GM19397 (cell line): ENCODE measurements at regions not wholly inside any gene's neighbourhood (a gene's known extent, or its start where the extent isn't known, plus 50 kb on each side); places are given as distances from the start of the nearest gene placed in this dataset.
"Not testable (repeated sequence)": the region's sequence is repeated elsewhere in the genome, so short reads cannot be mapped to it uniquely, and the experiment has no call there.

Experiments used
- ATAC-seq: cut with Tn5 transposase; IDR thresholded peaks from one replicate; pipeline ENCODE4 v1.9.1; 2021; ENCODE audit warnings: mild to moderate bottlenecking, moderate library complexity; ENCODE audit not compliant: unreplicated experiment

DNA sequence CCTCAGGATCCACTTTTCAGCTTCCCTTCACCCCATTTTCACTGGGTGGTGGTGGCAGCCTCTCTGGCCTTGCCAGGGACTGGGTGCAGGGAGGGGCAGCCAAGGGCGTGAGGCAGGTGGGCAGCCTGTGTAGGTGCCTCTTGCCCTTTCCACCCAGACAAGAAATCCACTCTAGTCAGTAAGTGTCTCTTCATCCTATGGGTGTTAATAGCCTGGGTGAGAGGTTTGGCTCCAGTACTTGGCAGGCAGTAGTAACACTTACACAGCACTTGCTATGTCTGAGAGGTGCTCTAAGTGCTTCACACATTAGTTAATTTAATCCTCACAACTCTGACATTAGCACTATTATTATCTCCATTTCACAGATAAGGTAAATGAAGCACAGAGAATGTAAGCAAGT lies 171.9 kb downstream of the EMP1 start:
- ATAC-seq, result no peak

DNA sequence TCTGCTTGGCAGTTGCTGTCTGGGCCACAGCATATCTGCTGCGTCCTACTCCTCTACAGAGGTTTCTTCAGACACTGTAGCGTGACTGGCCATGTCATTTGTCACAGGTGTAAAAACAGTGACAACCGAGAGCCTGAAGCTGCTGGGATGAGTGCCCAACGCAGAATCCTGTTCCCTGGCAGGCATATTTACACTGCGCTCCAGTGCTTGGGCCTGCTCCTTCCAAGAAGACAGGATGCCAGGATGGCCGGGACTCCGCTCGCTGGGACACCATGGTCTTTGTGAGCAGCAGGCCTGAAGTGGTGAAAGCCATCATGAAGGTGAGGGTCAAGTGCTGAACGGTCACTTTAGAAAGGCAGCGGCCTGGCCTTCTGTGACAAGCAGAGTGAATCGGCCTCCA lies 171.4 kb downstream of the EMP1 start:
- ATAC-seq, result no peak

DNA sequence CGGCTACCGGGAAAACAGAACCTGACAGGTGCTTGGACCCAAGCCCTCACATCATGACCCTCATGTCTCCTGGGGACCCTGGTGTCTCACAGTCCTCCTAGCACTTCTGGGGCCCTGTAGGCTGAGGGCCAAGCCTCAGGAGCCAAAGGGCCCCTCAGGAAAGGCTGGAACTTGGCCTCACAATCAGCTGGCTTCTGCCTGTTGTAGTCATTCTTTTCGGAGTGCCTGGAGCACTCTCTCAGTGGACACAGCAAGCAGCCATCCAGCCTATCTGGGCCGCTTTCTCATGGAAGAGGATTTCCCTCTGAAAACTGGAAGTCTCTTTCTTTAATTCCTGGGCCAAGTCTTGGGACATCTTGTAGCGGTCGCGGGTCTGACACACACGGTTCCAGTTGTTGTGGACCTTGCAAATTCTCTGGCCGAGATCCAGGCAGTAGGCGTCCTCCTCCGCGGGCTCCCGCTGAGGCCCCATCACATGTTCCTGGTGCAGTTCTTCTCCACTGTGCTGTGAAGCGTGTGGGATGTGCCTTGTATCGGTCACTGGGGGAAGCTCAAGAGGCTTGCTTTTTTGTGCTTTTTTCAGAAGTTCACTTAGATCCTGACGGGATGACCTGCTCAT lies 169.3 kb downstream of the EMP1 start:
- ATAC-seq, result no peak

- ATAC-seq, result no peak
Measured at GRCh38 chr12:13362260-13362841, 165.8 kb downstream of the EMP1 start.

- ATAC-seq, result no peak
Measured at GRCh38 chr12:13359636-13360035, 163.1 kb downstream of the EMP1 start.

GRCh38 chr12:13358391-13358905 lies 161.9 kb downstream of the EMP1 start:
- ATAC-seq, result no peak

GRCh38 chr12:13350946-13351345 lies 154.4 kb downstream of the EMP1 start:
- no peak for ATAC-seq

DNA sequence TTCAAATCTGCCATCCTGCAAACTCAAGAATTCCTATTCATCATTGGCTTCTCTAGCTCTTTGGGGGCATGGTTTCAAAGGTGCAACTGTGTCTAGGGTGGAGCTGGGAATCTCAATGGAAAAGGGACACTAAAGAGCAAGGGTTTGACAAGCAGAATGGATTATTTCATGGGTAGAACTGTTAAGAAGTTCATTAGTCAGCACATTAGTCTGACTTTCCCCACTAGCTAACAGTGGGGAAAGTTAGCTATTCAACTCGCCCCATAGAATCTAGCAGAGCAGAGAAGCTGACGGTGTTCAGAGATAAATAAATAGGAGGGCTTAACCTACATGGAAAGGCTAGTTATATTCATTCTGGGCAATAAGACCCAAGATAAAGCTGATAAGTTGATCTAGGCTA lies 153.9 kb downstream of the EMP1 start:
- ATAC-seq, result no peak

DNA sequence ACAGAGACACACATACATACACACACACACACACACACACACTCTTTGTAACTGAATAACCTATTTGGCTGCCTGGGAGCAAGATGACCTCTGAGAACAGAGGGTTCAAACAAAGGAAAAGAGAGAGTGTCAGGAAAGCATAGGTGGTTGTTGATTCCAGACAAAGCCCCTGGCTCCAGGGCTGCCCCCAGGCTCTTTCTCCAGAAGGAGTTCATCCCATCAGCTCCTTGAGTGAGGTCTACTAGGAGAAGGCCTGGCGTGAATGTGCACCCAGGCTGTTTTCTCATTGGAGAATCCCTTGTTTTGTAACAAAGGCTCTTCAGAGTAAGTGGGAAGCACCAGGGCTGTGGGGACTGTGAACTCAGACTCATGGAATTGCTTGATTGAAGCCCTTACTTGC lies 151.9 kb downstream of the EMP1 start:
- no peak for ATAC-seq

GRCh38 chr12:13347241-13348043 lies 150.9 kb downstream of the EMP1 start:
- ATAC-seq, result no peak

GRCh38 chr12:13345722-13346121 lies 149.2 kb downstream of the EMP1 start:
- no peak for ATAC-seq

DNA sequence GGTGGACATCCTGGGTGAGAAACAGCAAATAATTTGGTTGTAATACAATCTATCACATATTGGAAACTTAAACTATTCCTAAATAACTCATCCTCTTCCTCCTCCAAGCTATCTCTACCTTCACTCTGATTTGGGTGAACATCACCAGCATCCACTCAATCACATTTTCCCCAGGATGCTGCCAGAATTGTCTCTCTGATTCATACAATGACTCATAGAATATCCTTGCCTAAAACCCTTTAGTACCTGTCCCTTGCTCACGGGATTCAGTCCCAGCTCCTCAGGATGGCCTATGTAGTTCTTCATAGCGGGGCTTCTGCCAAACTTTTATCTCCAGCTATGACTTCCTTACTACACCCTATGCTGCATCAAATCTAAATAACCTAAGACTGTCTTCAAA lies 146.8 kb downstream of the EMP1 start:
- ATAC-seq, result no peak

DNA sequence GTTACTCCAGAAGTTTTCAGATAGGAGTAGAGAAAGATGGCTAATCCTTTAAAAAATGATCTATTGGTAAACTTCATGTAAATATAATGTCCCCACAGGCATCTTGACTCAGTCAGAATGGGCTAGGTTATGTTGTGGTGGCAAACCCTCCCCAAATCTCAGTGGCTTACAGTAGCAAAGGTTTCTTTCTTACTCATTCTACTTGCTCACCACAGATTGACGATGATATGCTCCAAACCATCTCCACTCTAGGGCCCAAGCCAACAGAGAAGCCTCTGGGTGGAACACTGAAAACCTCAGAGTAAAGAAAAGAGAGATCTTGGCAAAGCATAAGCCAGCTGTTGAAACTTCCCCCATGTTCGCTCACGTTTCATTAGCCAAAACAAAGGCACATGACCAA lies 146.4 kb downstream of the EMP1 start:
- ATAC-seq, result no peak

DNA sequence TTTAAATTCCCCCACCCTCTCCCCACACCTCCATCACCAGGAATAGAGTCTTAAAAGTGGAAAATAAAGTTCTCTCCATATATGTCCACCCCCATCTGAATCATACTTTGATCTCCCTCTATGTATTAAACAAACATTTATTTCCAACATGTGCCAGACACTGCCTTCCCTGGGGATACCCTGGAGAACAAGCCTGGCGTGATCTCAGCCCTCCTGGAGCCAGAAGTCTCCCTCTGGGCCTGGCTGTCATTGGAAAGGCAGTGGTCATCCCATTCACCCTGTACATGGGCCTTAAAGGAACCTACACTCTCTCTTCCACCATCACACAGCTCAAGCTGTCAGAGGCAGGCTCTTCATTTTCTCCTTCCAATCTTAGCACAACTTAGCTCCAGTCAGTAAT lies 143.6 kb downstream of the EMP1 start:
- no peak for ATAC-seq

DNA sequence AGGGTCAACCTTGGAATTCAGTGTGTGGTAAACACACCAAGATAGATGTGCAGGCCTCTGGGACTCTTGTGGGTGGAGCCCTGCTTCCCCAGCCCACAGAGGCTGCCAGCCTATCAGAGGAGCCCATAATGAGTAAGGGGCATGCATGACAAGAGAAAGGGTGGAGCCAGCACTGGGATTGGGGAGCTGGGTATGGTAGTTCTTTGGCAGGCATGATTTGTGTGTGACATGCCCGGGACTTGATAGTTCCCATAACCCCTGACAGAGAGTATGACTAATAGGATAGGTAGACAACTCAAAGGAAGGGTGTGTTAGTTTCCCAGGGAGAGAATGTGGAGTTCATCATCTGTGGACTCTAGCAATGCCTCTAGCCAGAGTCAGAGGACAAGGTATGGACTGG lies 143.0 kb downstream of the EMP1 start:
- no peak for ATAC-seq

- ATAC-seq, result no peak
Measured at GRCh38 chr12:13339091-13339490, 142.6 kb downstream of the EMP1 start.

DNA sequence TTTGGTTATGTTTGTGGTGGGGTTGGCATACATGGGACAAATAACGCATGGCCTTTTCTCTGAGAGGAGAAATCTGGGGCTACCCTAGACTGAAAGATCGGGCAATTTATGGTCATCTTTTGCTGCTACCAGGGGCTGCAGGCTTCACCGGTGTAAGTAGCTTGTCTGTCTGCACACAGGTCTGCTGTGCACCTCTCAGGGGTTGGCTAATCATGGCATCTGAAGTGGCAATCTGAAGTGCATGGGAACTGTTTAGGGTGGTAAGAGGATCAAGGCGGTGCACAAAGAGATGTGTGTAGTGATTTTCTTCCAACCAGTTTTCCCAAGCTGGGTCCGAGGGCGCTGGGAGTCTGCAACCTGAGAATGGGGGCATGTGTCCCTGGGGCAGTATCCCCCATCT lies 141.3 kb downstream of the EMP1 start:
- ATAC-seq, result no peak

- no peak for ATAC-seq
Measured at GRCh38 chr12:13336216-13336615, 139.7 kb downstream of the EMP1 start.

GRCh38 chr12:13328535-13328934 lies 132.0 kb downstream of the EMP1 start:
- no peak for ATAC-seq

DNA sequence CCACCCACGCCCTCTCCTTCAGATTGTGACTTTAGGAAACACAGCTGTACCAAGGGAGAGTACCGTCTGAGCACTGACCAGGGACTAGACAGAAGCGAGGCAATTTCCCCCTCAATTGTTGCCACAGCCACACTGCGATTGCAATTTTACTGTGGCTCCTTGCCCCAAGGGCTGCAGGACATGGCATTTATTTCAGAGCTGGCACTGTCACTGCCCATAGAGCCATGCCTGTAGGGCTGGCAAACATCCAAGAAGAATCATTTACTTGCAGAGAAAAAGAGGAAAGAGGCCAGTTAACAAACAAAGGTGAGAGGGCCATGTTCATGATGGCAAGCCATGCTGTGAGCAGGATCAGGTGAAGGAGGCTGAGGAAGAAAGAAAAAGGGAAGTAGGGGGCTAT lies 129.6 kb downstream of the EMP1 start:
- no peak for ATAC-seq

GRCh38 chr12:13325037-13325436 lies 128.5 kb downstream of the EMP1 start:
- ATAC-seq, result not testable (repeated sequence)
